Bone marrow (tissue), 2 donors: ENCODE measurements at regions not wholly inside any gene's neighbourhood (a gene's known extent, or its start where the extent isn't known, plus 50 kb on each side); places are given as distances from the start of the nearest gene placed in this dataset.
"Not testable (repeated sequence)": the region's sequence is repeated elsewhere in the genome, so short reads cannot be mapped to it uniquely, and the experiment has no call there.

Experiments used
- DNase-seq, 2 donors: peaks; one replicate each; lab custom pipeline; 2025; lab: John Stamatoyannopoulos, UW

DNA sequence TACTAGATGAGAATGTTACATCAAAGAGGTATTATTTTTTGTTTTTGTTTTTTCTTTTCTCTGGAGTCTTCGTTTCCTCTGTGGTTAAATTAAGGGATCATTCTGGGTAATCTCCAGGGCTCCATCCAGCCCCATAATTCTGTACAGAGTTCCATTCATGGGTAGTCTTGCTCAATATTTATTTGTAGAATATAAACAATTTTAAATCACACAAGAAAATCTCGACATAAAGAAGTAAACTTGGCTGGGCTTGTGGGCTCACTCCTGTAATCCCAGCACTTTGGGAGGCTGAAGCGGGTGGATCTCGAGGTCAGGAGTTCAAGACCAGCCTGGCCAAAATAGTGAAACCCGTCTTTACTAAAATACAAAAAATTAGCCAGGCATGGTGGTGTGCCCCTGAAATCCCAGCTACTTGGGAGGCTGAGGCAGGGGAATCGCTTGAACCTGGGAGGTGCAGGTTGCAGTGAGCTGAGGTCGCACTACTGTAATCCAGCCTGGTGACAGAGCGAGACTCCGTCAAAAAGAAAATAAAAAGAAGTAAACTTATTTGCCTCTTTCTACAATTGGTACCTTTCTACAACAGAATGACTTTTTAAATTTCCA lies 166.8 kb upstream of the TGFBR2 start:
- no peak for DNase-seq

DNA sequence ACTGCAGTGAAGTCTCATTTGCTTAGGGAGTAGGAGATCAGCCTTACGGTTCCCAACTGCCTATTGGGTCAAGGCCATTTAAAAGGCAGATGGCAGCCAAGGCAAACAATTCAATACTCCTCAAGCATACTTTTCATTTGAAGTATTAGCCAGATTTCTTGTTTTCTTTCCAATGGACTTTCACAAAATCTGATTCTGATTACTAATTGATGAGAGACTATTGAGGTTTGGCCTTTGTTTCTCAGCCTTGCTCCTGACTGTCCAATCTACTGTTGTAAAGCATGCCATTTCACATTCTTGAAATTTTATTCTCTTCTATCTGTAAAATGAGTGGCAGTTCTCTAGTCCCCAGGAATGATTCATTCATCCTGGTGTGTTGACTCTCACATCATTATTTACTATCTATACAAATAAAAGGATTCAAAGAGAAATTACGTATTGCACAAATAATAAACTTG lies 166.2 kb upstream of the TGFBR2 start:
- no peak for DNase-seq

DNA sequence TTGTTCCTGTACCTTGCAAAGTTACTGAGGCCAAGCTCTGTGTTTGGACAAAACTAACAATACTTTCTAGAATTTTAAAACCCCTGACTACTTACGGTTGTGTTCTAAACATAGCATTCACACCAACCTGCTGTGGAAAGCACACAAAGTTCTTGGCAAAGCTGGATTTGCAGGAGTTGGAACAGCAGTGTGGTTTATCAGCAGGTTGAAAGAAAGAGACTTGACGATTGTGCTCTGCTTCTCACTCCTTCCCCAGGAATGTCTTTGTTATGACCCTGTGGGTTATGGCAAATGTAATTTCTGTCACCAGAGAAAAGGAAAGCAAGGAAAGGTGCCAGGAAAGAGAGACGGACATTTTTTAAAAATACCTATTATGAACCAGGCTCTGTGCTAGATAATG lies 165.5 kb upstream of the TGFBR2 start:
- no peak for DNase-seq

- DNase-seq, result no peak
These were observed 162.4 kb upstream of the TGFBR2 start for GRCh38 chr3:30443756-30444673.

DNA sequence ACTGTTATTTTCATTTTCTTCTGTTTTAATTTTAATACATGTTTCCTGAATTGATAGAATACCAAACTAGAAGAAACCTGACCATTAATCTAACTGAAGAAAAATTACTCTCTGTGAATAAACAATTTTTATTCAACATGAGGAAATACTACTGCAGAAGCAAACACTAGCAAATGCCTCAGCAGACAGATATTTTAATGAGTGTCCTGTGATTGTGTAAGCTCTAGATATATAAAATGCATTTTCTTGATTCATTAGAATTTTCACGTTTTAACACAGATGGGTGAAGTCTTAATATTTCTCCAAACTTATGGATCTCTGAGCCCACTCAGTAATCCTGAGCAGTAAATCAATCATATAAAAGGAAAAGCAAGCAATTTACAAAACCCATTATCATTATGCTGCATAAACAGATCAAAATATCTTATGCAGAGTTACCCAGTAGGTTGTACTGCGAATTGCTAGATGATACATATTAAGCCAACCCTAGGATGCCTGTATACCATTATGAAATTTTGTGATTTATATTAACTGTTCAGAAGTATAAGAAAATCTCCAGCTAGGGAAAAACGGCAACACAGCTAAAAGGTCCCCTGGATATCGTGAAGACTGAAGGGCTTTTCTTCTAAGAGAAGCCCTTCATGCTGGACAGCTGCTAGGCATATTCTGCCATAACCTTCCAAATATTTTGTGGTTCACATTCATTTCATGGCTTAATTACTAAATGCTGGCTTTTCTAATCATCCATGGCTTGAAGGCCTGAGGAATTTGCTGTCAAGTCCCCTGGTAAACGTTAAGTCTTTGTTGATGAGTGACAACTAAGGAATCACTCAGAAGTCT lies 157.7 kb upstream of the TGFBR2 start:
- DNase-seq, result no peak

- no peak for DNase-seq
These were observed 157.1 kb upstream of the TGFBR2 start for GRCh38 chr3:30449290-30449632.

DNA sequence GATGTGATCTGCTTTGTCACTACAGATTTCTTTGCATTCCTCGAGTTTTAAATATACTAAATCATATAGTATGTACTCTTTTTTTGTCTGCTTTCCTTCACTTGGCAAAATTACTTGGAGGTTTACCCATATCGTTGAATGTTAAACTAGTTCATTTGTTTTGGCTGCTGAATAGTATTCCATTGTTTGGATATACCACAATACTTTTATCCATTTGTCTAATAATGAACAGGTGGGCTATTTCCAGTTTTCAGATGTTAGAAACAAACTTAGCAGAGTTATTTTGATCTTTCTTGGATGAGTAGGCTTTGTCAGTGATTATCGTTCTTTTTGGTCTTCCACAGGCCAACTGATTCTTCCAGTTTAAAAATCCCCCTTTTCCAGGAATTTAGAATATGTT lies 154.0 kb upstream of the TGFBR2 start:
- DNase-seq, result no peak

GRCh38 chr3:30453360-30454039 lies 152.9 kb upstream of the TGFBR2 start:
- peak in 1 of 2 donors; percentile 75 for DNase-seq

DNA sequence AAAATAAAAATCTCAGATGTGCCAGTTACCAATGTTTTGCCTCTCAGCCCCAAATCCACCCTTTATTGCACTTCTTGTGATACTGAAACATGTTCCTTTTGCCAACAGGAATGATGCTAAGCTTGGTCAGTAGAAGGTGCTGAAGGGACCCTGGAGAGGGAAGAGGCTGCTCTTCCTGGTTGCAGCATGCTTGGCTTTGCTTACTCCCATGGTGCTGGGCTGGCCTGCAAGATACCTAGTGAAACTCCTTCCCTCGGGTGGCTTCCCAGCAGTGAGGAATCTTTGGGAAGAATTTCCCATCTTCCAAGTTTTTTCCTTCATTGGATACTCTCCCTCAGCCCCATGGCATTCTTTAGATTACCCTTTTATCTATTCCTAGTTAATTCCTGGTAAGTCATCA lies 151.8 kb upstream of the TGFBR2 start:
- no peak for DNase-seq

DNA sequence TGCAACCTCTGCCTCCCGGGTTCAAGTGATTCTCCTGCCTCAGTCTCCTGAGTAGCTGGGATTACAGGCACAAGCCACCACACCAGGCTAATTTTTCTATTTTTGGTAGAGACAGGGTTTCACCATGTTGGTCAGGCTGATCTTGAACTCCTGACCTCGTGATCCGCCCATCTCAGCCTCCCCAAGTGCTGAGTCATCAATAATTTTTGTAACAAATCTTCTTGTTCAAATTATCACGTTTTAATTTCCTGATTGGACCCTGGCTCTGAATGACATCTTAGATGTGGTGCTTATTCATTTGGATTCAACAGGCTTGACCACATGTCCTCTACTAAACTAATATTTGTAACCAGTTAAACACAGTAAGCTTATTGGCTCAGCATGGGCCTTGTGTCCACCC lies 151.3 kb upstream of the TGFBR2 start:
- not testable (repeated sequence) for DNase-seq

- no peak for DNase-seq
These were observed 150.6 kb upstream of the TGFBR2 start for GRCh38 chr3:30455840-30456239.

GRCh38 chr3:30456264-30456663 lies 150.1 kb upstream of the TGFBR2 start:
- no peak for DNase-seq

- DNase-seq, result no peak
These were observed 149.3 kb upstream of the TGFBR2 start for GRCh38 chr3:30457081-30457480.

DNA sequence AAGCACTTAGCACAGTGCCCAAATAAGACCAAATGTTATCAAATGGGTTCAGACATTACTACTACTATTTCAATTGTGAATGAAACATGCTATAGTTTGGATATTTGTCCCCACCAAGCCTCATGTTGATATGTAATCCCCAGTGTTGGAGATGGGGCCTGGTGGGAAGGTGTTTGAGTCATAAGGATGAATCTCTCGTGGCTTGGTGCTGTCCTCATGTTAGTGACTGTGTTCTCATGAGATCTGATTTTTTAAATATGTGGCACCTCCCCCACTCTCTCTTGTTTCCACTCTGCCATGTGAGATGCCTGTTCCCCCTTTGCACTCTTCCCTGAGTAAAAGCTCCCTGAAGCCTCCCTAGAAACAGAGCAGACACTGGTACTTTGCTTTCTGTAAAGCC lies 148.7 kb upstream of the TGFBR2 start:
- DNase-seq, result no peak

DNA sequence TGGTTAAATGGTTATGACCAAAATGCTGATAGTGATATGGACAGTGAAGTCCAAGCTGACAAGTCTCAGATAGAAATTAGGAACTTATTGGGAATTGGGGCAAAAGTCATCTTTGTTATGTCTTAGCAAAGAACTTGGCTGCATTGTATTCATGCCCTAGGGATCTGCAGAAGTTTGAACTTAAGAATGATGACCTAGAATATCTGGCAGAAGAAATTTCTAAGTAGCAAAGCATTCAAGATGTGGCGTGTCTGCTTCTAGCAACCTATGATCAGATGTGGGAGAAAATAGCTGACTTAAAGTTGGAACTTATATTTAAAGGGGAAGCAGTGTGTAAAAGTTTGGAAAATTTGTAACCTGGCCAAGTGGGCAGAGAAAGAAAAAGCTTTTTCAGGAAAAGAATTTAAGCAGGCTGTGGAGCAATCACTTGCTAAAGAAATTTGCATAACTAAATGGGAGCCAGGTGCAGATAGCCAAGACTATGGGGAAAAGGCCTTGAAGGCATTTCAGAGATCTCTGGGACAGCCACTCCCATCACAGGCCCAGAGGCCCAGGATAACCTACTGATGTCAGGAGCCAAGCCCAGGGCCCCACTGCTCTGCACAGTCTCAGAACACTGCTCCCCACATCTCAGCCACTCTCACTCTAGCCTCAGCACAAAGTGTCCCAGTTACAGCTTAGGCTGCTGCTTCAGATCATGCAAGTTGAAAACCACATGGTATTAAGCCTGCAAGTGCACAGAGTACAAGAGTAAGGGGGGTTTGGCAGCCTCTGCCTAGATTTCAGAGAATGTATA lies 147.8 kb upstream of the TGFBR2 start:
- no peak for DNase-seq

- DNase-seq, result no peak
These were observed 145.1 kb upstream of the TGFBR2 start for GRCh38 chr3:30461311-30461710.

DNA sequence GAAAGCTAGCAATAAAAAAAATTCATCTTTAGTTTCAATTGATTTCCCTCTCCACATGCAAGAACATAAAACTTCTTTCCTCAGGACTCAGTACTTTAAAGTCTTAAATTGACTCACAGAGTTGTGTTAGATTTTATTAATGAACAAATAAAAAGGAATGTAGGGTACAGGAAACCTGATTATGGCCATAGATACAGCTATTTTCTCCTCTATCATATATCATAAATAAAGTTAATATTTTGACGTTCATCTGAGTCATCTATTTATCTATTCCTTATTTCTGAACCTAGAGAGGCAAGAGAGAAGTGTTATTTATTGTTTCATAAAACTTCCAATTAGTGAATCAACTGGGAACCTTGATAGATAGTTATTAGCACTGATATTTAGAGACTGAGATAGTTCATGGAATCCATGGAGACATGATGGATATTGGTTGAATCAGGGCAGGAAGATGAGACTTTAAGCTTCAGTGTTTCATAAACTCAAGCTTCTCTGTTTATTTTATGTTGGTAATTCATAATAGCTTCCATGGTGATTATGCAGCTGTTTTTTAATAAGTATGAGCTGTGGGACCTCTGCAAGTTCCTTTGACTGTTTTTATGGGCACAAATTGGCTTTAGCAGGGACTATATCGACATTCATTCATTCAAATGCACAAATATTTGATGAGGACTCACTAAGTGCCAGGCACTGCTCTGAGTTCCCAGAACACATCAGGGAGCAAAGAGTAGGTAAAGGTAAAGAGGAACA lies 143.5 kb upstream of the TGFBR2 start:
- no peak for DNase-seq

DNA sequence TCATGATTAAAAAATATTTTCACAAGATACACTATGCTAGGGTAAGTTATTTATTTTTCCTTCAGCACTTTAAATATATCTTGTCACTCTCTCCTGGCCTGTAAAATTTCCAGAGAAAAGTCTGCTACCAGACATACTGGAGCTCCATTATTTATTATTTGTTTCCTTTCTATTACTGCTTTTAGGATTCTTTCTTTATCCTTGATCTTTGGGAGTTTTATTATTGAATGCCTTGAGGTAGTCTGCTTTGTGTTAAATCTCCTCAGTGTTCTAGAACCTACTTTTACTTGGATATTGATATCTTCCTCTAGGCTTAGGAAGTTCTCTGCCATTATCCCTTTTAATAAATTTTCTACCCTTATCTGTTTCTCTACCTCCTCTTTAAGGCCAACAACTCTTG lies 142.0 kb upstream of the TGFBR2 start:
- no peak for DNase-seq

GRCh38 chr3:30465454-30465853 lies 140.9 kb upstream of the TGFBR2 start:
- DNase-seq, result no peak

DNA sequence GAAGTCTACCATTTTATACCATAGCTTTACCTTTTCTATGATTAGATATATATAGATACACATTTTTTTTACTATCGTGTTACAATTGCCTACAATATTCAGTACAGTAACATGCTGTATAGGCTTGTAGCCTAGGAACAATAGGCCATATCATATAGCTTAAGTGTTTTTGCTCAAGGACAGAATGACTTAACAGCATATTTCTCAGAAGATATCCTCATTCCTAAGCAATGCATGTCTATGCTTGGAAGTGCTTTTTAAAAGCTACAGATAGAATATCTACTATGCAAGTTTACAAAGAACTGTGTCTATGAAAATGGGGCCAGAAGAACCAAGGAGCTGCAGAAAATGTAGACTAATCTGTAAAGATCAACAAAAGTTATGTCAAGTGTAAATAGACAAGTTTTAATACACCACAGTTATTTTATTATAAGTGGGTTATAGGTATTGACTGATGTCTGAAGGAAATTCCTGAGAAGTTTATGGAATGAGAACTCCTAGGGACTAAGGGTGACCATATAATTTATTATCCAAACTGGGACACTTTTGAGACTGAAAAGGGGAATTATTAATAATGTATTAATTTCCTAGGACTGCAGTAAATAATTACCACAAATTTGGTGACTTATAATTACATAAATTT lies 138.7 kb upstream of the TGFBR2 start:
- DNase-seq, result no peak
